Astrocyte (in vitro differentiated cells and primary cell): ENCODE measurements at regions not wholly inside any gene's neighbourhood (a gene's known extent, or its start where the extent isn't known, plus 50 kb on each side); places are given as distances from the start of the nearest gene placed in this dataset.

Source experiments
- DNase-seq: peaks from one replicate; pipeline ENCODE4 v3.0.0-alpha.2; 2010; ENCODE audit warnings: low read depth
- FAIRE-seq: peaks from 2 replicates; lab custom pipeline; 2011; peaks lifted over from hg19 to GRCh38; lab: Jason Lieb, UNC
- H2AFZ ChIP-seq: 2 replicates; pipeline ENCODE4 v1.6.0; 2012; ENCODE audit warnings: low read depth, low read length, inconsistent platforms
- H3K27ac ChIP-seq: 2 replicates; pipeline ENCODE4 v1.5.1; 2011; ENCODE audit warnings: low read depth, low read length, inconsistent platforms
- H3K27me3 ChIP-seq: 2 replicates; pipeline ENCODE4 v1.6.0; 2011; ENCODE audit warnings: low read length, inconsistent platforms; ENCODE audit not compliant: insufficient read depth
- H3K36me3 ChIP-seq: 2 replicates; pipeline ENCODE4 v1.5.1; 2011; ENCODE audit warnings: low read length, inconsistent platforms; ENCODE audit not compliant: insufficient read depth
- H3K4me1 ChIP-seq: 2 replicates; pipeline ENCODE4 v1.5.1; 2011; ENCODE audit warnings: low read length, inconsistent platforms; ENCODE audit not compliant: insufficient read depth
- H3K4me2 ChIP-seq: 2 replicates; pipeline ENCODE4 v1.6.0; 2012; ENCODE audit warnings: low read length, inconsistent platforms
- H3K4me3 ChIP-seq: 2 replicates; pipeline ENCODE4 v1.5.1; 2011; ENCODE audit warnings: low read depth, mild to moderate bottlenecking, low read length, inconsistent platforms; ENCODE audit not compliant: insufficient read depth
- H3K79me2 ChIP-seq: 2 replicates; pipeline ENCODE4 v1.6.0; 2012; ENCODE audit warnings: mild to moderate bottlenecking, low read length, inconsistent platforms; ENCODE audit not compliant: insufficient read depth
- H3K9ac ChIP-seq: 2 replicates; pipeline ENCODE4 v1.6.0; 2012; ENCODE audit warnings: mild to moderate bottlenecking, low read length, inconsistent platforms
- H3K9me3 ChIP-seq: 2 replicates; pipeline ENCODE4 v1.5.1; 2012; ENCODE audit warnings: low read depth, mild to moderate bottlenecking, low read length, inconsistent platforms; ENCODE audit not compliant: insufficient read depth
- H4K20me1 ChIP-seq: 2 replicates; pipeline ENCODE4 v1.6.0; 2012; ENCODE audit warnings: low read length, inconsistent platforms; ENCODE audit not compliant: insufficient read depth
- H3K27ac Mint-ChIP-seq: one replicate; pipeline ENCODE4 v1.8.0; 2021; ENCODE audit warnings: mild to moderate bottlenecking, mixed read lengths; ENCODE audit not compliant: unreplicated experiment
- H3K27me3 Mint-ChIP-seq: one replicate; pipeline ENCODE4 v1.8.0; 2021; ENCODE audit warnings: low read depth, mixed read lengths; ENCODE audit not compliant: unreplicated experiment
- H3K36me3 Mint-ChIP-seq: one replicate; pipeline ENCODE4 v1.8.0; 2021; ENCODE audit warnings: low read depth, mixed read lengths; ENCODE audit not compliant: unreplicated experiment
- H3K4me1 Mint-ChIP-seq: one replicate; pipeline ENCODE4 v1.8.0; 2021; ENCODE audit warnings: low read depth, mixed read lengths; ENCODE audit not compliant: unreplicated experiment
- H3K4me3 Mint-ChIP-seq: one replicate; pipeline ENCODE4 v1.8.0; 2021; ENCODE audit warnings: mild to moderate bottlenecking, moderate library complexity, mixed read lengths; ENCODE audit not compliant: unreplicated experiment
- H3K9me3 Mint-ChIP-seq: one replicate; pipeline ENCODE4 v1.8.0; 2021; ENCODE audit warnings: mild to moderate bottlenecking, mixed read lengths; ENCODE audit not compliant: unreplicated experiment
- EZH2 ChIP-seq: IDR thresholded peaks from 2 replicates; pipeline ENCODE4 v1.6.1; 2012; ENCODE audit warnings: mild to moderate bottlenecking, low read length, inconsistent platforms; ENCODE audit not compliant: insufficient read depth
- TF ChIP-seq, protein P1 (sequence below): IDR thresholded peaks from 2 replicates; pipeline ENCODE4 v1.5.1; 2011; ENCODE audit warnings: low read depth, mild to moderate bottlenecking, inconsistent platforms, low read length, moderate library complexity; ENCODE audit not compliant: insufficient read depth

DNA sequence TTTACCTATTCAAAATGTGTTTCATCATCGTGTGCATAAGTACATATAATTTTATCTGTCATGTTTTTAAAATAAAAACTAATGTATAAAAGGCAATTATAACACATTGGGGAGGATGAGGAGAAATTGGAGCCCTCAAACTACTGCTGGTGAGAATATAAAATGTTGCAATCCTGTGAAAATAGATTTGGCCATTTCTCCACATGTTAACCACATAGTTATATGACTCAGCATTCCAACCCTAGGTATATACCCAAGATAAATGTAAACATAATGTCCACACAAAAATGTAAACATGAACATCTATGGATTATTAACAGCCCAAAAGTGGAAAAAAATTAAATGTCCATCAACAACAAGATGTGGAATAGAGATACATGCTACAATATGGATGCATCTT lies 928.0 kb upstream of the FAT3 start:
- H3K4me1 Mint-ChIP-seq, result peaks cover 23% of the 10 kb centered on the region
- no peak overlapping the region for H3K4me3 Mint-ChIP-seq
- Histone ChIP-seq H3K4me3 (no peak overlapping the region), H3K27me3 (no peaks in the 10 kb centered on the region), H3K4me2 (no peak overlapping the region), H3K27ac (no peak overlapping the region), H2AFZ (no peak overlapping the region), H4K20me1 (no peaks in the 10 kb centered on the region), H3K9me3 (no peaks in the 10 kb centered on the region), H3K36me3 (no peaks in the 10 kb centered on the region), H3K79me2 (no peaks in the 10 kb centered on the region), H3K4me1 (peaks cover 9% of the 10 kb centered on the region), H3K9ac (no peak overlapping the region)
- H3K27me3 Mint-ChIP-seq, result no peaks in the 10 kb centered on the region
- TF ChIP-seq, protein P1, sequence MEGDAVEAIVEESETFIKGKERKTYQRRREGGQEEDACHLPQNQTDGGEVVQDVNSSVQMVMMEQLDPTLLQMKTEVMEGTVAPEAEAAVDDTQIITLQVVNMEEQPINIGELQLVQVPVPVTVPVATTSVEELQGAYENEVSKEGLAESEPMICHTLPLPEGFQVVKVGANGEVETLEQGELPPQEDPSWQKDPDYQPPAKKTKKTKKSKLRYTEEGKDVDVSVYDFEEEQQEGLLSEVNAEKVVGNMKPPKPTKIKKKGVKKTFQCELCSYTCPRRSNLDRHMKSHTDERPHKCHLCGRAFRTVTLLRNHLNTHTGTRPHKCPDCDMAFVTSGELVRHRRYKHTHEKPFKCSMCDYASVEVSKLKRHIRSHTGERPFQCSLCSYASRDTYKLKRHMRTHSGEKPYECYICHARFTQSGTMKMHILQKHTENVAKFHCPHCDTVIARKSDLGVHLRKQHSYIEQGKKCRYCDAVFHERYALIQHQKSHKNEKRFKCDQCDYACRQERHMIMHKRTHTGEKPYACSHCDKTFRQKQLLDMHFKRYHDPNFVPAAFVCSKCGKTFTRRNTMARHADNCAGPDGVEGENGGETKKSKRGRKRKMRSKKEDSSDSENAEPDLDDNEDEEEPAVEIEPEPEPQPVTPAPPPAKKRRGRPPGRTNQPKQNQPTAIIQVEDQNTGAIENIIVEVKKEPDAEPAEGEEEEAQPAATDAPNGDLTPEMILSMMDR, result no peak
- TF ChIP-seq EZH2, result no peak
- H3K9me3 Mint-ChIP-seq, result no peaks in the 10 kb centered on the region
- DNase-seq, result no peak
- no peak for FAIRE-seq
- H3K36me3 Mint-ChIP-seq, result no peaks in the 10 kb centered on the region
- no peak overlapping the region for H3K27ac Mint-ChIP-seq

DNA sequence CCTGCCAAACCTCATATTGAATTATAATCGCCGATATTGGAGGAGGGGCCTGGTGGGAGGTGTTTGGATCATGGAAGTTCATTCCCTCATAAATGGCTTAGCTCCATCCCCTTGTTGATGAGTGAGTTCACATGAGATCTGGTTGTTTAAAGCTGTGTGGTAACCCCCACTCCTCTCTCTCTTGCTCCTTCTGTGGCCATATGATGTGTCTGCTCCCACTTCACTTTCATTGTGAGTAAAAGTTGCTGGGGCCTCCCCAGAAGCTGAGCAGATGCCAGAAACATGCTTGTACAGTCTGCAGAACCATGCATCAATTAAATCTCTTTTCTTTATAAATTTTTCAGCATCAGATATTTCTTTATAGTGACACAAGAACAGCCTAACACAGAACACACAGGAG lies 929.0 kb upstream of the FAT3 start:
- Histone ChIP-seq H3K27me3 (no peaks in the 10 kb centered on the region), H2AFZ (no peak overlapping the region), H3K4me3 (no peak overlapping the region), H3K9ac (no peak overlapping the region), H3K36me3 (no peaks in the 10 kb centered on the region), H3K9me3 (no peaks in the 10 kb centered on the region), H3K4me1 (peaks cover 9% of the 10 kb centered on the region), H3K27ac (no peak overlapping the region), H3K79me2 (no peaks in the 10 kb centered on the region), H3K4me2 (no peak overlapping the region), H4K20me1 (no peaks in the 10 kb centered on the region)
- no peak for FAIRE-seq
- H3K4me3 Mint-ChIP-seq, result no peak overlapping the region
- no peaks in the 10 kb centered on the region for H3K36me3 Mint-ChIP-seq
- DNase-seq, result no peak
- peaks cover 20% of the 10 kb centered on the region for H3K4me1 Mint-ChIP-seq
- TF ChIP-seq EZH2, result no peak
- TF ChIP-seq, protein P1, result no peak
- H3K27me3 Mint-ChIP-seq, result no peaks in the 10 kb centered on the region
- H3K9me3 Mint-ChIP-seq, result no peaks in the 10 kb centered on the region
- peak overlapping the region; percentile 50 for H3K27ac Mint-ChIP-seq

DNA sequence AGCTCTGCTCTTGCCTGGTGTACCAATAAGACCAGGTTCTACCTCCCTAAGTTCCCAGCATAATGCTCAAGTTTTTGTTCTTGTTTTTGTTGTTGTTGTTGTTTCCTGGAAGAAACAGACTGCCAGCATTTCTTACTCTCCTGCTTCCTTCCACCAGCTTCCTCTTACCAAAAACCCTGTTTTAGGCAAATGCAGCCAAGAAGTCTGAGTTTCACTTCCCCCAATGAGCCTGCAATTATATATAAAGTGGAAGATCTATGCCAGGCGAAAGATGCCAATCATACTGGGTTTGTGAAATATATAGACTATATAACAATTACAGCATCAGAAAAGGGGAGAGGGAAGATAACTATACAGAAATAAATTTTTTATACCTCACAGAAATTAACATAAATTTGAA lies 931.5 kb upstream of the FAT3 start:
- H3K36me3 Mint-ChIP-seq, result no peaks in the 10 kb centered on the region
- H3K4me3 Mint-ChIP-seq, result no peak overlapping the region
- H3K4me2 ChIP-seq, result no peak overlapping the region
- H3K9ac ChIP-seq, result no peak overlapping the region
- no peaks in the 10 kb centered on the region for H3K36me3 ChIP-seq
- no peak for DNase-seq
- TF ChIP-seq, protein P1, result no peak
- TF ChIP-seq EZH2, result no peak
- H3K4me1 ChIP-seq, result no peaks in the 10 kb centered on the region
- H3K4me1 Mint-ChIP-seq, result peaks cover 9% of the 10 kb centered on the region
- H3K27ac ChIP-seq, result no peak overlapping the region
- no peaks in the 10 kb centered on the region for H3K9me3 ChIP-seq
- no peaks in the 10 kb centered on the region for H3K27me3 ChIP-seq
- no peaks in the 10 kb centered on the region for H4K20me1 ChIP-seq
- no peaks in the 10 kb centered on the region for H3K27me3 Mint-ChIP-seq
- no peaks in the 10 kb centered on the region for H3K9me3 Mint-ChIP-seq
- H2AFZ ChIP-seq, result no peak overlapping the region
- no peak overlapping the region for H3K4me3 ChIP-seq
- H3K27ac Mint-ChIP-seq, result no peak overlapping the region
- no peak for FAIRE-seq
- no peaks in the 10 kb centered on the region for H3K79me2 ChIP-seq
